HG03095 (cell line): ENCODE measurements at regions not wholly inside any gene's neighbourhood (a gene's known extent, or its start where the extent isn't known, plus 50 kb on each side); places are given as distances from the start of the nearest gene placed in this dataset.

Experiments used
- ATAC-seq: cut with Tn5 transposase; IDR thresholded peaks from one replicate; pipeline ENCODE4 v1.9.1; 2021; ENCODE audit warnings: moderate library complexity; ENCODE audit not compliant: unreplicated experiment

DNA sequence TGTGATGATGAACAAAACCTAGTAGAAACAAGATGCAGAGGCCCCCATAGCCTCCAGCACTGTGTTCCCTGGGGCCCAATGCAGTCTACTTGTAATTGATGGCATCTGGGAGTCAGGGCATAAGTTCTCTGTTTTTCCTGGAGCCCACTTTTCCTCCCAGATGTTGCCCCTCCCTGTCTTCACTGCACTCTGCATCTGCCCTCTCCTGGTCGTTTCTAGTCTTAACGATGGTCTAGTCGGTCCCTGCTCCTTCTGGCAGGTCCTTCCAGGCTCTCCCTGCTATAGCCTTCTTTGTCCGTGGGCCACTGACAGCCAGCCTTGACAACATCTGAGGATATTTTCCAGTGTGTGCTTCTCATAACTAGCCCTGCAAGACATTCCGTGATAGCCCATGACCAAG is 208.3 kb downstream of the GXYLT1 start:
- no peak for ATAC-seq

DNA sequence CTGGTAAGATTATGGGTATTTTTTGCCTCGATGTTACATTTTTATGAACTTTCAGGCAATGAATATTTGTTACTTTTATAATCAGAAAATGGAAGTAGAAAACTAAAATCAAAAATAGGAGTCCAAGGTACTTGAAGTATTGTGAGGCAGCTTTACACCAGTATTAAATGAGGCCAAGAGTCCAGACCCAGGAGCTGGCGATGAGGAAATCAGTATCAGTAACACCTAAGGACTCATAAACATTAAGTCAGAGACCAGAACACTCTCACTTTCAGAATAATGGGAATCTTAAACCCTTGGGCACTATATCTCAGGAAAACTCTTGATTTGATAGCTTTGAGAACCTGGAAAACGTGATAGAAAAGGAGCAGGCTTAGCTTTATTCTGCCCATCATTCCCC is 208.8 kb downstream of the GXYLT1 start:
- ATAC-seq: no peak

DNA sequence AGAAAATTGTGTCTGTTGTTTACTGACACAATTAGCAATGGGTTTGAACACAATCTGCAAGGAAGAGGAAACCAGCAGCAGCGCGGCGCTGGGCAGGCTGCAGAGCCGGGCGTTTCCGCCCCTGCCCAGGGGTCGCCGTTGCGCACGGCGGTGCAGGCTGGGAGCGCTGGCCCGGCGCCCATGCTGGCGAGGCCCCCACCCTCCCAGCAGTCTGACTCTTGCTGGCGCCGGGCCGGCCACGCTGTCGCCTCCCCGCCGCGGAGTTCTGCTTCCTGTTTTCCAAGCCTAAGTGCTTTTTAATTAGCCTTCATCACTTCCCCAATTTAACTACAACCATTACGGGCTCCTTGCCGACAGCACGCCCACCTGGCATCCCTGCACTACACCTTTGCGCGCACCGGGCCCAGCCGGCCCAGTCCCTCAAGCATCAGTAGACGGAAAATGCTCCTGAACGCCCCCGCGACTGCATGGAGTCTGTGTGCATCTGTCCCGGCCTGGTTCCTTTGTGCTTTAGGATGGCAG is 212.1 kb downstream of the GXYLT1 start:
- ATAC-seq: no peak

DNA sequence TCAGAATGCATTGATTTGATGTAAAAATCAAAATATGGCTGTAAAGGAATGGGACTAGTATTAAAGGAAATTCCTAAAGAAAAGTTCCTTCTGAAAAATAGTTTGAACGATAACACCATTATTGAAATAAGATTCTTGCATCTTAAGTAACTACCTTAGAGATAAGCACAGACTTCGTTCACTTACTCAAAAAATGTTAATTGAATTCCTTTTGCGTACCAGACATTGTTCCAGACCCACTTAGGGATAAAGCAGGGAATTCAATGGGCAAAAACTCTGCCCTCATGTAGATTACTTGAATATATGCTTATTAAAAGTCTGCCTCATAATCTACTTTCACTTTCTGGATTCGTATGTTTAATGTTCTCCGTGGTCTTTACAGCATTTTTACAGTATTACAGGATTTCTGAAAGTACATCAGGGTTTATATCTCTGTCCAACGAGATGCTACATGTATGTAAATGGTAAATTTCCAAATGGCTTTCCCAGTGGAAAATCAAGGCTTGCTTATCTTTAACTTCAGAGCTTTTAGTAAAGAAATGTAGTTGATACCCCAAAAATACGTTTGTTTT is 213.7 kb downstream of the GXYLT1 start:
- no peak for ATAC-seq

DNA sequence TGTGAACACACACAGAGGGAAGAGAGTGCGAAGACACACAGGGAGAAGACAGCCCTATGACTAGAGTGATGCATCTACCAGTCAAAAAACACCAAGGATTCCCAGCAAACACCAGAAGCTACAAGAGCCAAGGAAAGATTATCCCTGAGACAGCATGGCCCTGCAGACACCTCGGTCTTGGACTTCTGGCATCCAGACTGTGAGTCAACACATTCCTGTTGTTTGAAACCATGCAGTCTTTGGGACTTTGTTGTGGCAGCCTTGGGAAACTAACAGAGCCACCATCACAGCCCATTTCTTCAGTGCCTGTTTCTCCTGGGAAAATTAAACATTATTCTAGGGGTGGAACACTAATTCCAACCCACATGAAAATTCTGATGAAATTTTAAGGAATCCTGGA is 220.6 kb downstream of the GXYLT1 start:
- no peak for ATAC-seq

DNA sequence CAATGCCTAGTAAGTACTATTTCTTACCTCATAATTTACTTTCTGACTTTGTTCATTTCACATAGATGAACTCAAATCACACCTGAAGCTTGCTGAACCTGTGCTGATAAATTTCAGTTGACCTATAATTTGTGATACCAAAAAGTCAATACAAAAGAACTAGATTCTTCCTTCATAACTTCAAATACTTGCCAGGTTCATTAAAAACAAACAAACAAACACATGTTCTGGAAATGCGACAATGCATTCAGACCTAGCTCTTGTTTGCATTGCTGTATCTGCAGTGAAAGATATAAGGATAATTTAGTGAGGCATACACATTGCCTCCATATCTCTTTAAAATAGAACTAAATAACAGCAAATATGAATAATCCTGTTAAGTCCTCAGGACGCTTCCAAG is 221.3 kb downstream of the GXYLT1 start:
- ATAC-seq: no peak

DNA sequence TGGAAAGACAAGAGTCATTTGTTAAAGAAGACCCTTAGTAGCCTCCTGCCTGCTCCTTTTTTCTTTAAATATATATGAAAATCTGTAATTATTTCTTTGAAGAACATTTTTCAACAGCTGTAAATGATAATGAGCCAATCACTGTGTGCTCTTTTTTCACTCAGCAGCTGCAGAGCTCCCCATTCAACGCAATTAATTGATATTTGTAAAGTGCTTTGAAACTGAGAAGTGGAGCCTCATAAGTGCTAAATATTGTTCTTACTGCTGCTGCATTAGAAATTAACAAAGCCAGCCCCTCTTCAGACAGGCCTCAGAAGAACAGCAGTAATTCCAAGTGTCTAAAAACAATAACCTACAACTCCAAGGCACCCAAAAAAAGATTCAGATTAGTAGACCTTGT is 224.3 kb downstream of the GXYLT1 start:
- no peak for ATAC-seq

DNA sequence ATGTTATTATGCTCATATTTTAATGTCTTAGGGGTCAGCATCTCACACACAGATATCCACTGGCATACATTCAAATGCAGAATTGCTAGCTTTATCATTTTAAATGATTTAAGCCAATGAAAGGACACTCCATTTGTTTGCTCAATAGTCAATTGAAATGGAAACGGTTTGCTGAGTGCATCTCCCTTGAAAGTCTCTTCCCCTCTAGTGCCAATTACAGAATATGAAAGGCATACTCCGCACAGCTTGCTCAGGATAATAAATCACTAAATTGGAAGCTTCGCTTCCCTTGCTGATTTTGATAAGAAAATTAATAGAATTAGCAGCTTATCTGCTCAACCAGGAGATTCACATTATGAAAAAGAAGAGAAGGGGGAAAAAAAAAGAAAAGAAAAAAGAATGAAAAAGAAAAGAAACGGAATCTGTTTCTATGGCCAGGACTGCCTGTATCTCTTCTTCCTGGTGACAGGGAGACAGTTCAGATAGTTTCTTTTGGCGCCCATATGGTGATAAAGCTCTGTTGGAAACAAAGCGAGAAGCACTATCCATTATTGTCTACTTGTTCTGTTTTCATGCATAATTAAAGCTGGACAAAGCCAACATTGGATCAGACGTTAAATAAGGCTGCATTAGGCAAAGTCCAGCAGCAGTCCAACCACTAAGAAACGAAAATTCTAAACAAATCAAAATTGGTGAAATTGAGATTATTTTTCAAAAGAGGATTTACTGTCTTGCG is 225.0 kb downstream of the GXYLT1 start:
- no peak for ATAC-seq

DNA sequence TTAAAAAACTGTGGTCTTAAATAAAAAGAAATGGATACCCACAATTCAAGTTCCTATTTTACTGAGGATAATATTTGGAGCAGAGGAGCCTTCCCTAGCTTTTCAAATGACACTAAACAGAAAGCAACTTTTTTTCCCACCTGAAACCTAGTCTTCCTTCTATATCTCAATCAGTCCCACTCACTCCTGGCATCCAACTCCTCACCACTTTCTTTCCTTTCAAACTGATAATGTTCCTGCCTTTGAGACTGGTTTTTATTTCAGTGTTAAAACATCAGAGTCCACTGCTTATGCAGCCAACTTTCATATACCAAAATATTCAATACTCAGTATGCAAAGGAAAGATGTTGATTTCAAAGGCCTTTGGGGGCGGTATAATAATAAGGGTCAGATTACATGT is 225.6 kb downstream of the GXYLT1 start:
- ATAC-seq: no peak

DNA sequence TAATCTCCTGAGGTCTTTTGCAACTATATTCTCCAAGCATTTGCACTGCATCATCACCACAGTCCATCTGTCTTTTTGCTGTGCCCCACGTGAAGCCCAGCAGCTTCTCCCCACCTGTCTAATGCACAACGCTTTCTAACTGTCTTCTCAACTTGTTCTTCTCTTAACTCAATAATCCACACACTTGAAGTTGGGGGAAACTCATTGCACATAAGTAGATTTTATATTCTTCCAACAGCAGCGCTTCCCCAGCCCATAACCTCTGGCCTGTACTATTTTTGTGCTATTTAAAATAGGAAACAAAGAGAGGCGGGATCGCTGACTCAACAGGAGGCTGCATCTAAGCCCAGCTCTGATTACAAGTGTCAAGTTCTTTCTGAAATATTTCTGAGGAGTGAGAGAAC is 226.7 kb downstream of the GXYLT1 start:
- ATAC-seq: no peak

DNA sequence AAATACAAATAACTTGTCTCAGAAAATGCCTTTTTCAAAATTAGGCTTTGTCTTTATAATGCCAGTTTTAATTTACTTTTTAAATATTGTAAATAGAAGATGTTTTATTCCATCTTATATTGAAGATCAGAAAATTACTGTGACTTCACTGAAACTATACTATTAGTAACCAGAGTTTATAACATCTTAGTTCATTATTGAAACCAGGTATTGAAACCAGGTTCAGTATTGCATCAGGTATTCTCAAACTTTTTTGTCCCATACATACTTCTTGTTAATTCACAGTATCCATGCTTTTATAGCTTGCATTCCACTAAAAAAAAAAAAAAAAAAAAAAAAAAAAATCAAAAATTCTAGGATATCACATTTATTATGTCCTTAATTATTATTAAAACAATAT is 227.5 kb downstream of the GXYLT1 start:
- ATAC-seq: no peak

DNA sequence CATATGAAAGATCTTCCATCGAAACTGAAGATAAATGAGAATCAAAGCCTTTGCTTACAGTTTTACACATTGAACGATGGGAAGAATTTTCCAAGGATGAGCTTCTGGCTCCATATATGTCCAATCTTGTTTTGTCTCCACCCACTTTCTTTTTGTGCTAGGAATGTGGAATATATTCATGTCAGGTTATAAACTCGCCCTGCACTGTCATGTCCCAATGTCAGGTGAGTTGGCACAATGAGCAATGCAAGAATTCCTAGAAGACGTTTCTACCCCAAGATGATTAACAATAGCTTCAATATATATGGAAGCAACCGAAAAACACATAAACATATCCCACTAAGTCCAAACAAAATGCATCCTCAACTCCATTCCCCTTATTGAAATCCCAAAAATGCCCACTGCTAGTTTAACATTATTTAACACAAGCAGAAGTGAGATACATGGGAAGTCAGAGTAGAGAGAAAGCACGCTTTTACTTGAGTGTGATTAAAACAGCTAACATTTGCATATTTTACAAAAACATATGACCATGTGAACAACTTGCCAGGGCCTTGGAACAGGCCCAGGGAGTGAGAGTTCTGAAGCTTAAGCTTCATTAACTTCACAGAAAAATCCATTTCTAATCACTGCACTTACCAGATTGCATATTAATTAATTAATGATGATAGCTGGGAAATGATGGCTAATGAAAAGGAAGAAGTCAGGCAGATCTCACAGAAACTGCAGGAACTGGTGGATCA is 233.9 kb downstream of the GXYLT1 start:
- no peak for ATAC-seq

DNA sequence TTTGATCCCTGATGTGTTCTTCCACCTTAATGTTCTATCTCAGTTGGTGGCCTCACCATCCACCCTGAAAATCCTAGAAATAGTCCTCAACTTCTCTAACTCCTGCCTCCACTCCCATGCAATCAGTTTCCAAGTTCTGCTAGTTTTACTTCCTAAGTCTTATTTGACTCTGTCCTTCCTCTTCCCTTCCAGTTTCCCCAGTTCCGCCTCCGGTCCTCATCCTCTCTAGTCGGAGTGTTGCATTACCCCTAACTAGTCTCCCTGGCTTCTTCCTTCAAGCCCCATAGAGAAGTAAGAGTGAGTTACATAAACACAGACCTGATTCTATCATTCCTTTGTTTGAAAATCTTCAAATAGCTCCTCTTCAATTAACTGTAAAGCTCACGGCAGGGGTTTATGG is 236.5 kb downstream of the GXYLT1 start:
- ATAC-seq: no peak

DNA sequence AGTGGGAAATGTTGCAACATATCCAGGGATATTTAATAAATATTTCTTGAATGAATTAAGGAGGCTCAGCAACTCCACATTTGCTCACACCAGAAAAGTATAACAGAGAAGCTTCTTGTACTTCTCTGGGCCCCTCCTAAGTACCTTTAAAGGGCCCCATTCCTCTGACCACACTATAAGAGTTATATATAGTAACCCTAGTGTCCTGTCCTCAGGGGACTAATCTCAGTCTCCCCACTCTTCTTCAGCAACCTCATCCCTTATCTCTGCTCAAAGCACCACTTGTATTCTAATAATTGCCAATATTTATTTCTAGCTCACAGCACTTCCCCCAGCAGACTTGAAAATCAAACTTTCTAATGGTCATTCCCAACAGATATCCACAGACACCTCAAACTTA is 237.1 kb downstream of the GXYLT1 start:
- ATAC-seq: no peak

DNA sequence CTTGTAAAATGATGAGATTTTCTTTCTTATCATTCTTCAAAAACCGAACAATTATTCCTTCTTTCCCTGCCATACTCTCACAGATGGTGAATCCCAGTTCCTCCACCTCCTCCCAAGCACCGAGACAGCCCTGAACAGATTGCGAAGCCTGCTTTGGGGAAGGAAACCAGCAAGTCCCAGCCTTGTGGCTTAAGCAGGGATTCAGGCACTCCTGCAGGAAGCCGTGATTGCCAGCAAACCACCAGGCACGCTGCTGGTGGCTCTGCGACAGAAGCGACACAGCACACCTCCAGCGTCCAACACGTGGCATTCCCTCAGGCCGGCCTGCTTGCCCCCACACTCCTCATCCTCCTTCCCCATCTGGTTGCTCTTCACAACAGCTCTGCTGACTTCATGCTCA is 237.7 kb downstream of the GXYLT1 start:
- ATAC-seq: no peak

DNA sequence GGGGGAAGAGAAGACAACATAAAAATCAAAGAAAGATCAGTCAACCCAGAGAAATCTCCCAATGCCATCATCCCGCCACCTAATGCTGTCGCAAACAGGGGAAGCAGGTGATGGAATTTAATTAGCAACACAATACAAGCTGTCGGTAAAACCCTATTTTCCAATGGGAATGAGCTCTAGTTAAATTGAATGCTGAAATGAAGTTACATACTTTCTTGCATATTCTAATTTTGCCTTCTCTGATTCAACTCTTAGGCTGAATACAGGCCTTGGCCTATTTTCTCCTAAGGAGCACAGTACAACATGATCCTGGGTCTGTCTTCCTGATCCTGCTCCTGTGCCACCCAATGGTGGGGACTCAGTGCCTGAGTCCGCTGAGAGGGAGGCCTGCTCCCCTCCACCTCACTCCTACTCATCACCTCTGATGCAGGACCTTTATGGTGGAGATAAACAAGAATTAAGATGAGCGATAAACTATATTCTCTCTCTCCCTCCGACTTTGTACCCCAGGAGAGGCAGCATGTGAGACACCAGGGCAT is 238.8 kb downstream of the GXYLT1 start:
- ATAC-seq: no peak

DNA sequence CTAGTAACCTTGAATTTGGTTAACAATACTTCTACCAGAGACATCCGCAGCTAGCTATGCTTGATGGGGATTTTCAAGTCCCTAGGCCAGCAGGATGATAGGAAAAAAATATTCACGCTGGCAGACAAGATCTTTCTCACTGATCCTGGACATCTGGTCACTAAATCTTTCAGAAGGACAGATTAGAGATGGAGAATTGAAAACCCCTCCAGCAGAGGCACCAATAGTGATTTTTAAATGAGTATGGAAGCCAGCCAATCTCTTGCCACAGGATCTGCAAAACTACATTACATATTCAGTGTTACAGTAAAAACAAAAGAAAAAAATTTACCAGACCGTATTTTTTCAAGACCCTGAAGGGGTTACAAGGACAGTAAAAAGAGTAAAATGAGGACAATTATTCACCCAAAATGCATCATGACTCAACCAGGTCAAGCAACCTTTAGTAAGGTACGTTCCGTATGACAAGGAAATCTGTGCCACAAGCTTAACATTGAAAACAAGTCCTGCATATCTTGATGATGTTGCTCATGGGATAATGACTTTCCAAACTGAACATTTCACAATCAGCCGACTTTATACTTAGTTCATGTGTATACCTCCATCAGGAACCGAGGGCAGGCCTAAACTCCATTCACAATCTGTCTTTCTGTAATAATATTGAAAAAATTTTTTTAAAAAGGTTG is 239.5 kb downstream of the GXYLT1 start:
- no peak for ATAC-seq

DNA sequence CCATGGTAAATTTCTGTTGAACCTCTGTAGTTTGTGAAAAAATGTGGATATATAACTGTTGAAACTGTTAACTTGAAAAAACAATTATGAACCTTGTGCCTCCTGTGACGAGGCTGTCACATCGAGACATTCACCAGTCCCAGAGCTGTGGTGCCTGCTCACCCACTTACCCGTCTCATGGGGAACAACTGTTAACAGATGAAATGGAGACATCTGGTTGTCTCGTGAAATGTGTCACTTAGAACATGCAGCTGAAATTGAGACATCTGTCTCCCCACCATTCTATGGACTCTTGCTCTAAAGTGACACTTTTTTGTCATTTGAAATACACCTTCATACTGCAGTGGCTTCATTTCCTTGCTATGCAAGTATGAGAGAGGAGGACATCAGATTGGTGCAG is 240.6 kb downstream of the GXYLT1 start:
- no peak for ATAC-seq

DNA sequence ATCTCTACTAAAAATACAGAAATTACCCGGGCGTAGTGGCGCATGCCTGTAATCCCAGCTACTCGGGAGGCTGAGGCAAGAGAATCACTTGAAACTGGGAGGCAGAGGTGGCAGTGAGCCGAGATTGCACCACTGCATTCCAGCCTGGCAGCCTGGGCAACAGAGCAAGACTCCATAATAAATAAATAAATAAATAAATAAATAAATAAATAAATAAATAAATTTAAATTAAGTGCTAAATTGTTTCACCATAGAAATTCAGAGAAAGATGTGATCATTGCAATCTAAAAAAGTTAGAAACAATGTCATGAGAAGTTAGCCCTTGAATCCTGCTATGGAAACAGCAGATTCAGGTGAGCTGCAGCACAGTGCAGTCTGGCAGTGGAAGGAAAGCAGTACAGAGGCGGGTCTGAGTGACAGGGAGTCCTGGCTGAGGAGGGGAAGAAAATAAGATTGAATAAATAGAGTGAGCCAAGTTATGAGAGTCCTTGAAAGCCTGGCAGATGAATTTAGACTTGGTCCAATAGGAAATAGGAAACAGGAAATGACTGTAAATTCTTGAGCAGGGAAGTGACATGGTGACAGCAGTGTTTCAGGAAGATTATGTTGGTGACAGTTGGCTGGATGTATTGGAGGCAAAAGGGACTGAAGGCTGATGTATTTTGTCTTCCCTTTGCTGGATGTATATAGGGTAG is 241.5 kb downstream of the GXYLT1 start:
- ATAC-seq: no peak

DNA sequence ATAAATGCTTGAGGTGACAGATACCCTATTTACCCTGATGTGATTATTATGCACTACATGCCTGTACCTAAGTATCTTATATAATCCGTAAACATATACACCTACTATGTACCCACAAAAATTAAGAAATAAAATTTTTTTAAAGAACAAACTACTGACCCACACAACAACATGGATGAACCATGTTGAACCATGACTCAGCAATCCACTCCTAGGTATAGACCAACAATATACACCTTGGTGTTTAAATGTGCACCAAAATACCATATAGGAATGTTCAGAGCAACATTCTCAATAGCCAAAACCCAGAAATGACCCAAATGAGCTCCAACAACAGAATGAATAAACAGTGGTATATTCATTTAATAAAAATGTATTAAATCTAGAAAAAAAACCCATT is 245.1 kb downstream of the GXYLT1 start:
- ATAC-seq: no peak

DNA sequence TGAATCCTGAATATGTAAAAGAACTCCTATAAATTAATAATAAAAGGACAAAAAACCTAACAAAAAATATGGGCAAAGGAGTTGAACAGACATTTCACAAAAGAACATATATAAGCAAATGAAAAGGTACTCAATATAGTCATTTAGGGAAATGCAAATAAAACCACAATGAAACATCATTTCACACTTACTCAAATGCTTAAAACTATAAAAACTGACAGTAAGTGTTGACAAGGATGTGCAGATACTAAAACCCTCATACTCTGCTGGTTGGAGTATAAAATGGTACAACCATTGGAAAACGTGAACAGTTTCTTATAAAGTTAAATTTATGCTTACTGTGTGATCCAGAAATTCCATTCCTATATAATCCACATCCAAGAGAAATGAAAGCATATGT is 247.1 kb downstream of the GXYLT1 start:
- ATAC-seq: no peak
